Cardiac septum (tissue), 1 donor: ENCODE measurements at regions not wholly inside any gene's neighbourhood (a gene's known extent, or its start where the extent isn't known, plus 50 kb on each side); places are given as distances from the start of the nearest gene placed in this dataset.
A peak's percentile ranks its signal among the peaks of the same experiment; 100 is the strongest.

Experiments
- DNase-seq: peaks from one replicate; pipeline ENCODE4 v3.0.0-alpha.2; 2020; ENCODE audit warnings: low spot score
- intact Hi-C: fragments of 100-400 bp; cut with DNase I; formaldehyde crosslinking; loops from one replicate; pipeline ENCODE4 v1.14.0; 2022
- donor health status: DM: no; HTN: no; CAD: no.

DNA sequence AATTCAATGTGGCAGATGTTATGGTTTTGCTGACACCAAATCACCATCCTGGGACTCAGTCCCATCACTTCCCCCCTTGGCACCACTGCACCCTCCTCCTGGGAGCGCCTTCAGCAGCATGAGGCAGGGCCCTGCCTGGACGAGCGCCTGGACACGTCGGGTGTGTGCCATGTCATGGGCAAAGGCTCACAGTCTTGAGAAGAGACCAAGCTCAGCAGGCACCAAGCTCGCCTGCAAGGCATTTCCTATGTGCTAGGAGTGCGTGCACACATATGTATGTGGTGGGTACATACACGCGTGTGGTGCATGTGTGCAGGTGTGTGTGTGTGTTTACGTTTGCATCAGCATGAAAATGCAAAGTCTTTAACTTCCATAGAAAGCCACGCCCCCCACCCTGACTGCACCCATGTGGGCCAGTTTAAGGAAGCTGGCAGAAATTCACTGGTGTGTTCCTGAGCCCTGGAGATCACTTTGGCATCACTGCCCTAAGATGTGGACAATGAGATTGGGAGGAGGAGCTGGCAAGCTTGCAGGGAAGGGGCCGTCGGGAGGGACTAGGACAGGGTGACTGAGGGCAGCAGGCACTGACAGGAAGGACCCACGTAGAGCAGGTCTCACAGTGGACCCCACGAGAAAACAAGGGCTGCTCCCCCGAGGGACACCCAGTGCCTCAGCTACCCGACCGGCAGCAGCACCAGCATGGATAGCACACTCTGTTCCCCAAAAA is 169.9 kb upstream of the PPP2R2D start:
- intact Hi-C loops, result no loop called here
- peak; percentile 39 for DNase-seq

DNA sequence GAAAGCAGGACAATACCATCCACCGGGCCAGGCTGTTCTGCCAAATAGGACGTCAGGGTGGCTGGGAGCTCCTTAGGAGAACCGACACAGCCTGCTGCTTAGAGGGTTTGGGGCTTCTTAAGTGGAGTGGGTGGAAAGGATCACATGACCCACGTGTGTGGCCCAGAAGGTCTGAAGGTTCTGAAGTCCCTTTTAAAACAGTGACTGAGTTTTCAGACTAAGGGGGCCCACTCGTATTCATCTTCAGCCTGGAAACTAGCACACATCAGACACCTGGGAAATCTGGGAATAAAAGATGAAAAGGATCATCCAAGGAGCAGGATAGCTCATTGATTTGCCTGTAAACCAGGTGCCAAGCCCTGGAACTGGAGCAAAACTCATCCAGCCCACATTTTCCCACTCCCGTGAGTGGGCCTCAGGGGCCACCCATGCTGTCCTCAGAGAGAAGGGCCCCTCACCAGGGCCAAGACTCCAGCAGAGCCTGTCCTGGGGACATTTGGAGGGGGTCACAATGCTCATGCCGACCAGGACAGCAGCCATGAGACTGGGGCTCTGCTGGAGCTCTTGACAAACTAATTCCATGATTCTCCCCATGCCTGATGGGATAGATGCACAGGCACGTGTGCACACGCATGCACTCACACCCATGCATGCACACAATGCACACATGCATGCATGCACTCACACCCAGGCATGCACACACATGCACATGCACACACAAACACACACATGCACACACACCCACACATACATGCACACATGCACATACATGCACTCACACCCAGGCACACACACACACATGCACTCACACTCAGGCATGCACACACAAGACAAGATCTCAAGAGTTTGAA is 168.8 kb upstream of the PPP2R2D start:
- intact Hi-C loops, result no loop called here
- DNase-seq, result peak; percentile 44

DNA sequence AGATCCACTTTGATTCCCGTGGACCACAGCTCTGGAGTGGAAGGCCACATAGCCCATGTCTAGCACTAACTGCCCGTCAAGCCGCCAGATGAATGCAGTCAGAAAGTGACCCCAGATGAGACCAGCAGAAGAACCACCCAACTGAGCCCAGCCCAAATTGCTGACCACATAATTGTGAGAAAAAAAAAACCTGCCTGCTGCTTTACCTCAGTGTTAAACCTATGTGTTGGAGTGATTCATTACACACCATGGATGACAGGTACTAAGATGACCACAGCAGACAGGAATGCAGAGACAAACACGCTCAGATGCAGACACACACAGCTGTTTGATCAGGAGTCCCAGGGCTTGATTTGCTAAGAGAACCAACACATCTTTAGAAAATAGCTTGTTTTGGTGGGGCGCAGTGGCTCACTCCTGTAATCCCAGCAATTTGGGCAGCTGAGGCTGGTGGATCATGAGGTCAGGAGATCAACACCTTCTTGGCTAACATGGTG is 168.1 kb upstream of the PPP2R2D start:
- intact Hi-C loops, result no loop called here

DNA sequence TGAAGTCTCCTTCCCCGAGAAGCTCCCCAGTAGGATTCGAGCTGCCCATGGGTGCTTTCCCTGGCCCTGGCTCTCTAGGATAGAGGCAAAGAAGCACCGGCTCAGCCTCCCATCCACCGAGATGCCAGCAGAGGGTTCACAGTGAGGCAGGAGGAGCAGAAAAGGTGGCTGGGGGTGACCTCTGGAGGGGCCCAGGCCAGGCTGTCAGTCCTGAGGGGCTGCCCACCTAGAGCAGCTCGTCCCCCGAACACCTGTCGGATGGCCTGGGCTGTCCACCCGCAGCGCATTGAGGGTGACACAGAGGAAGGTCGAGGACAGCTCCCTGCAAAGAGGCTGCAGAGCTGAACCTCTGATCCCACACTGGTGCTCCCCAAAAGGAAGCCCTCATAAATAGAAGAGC is 167.2 kb upstream of the PPP2R2D start:
- DNase-seq, result peak; percentile 65
- intact Hi-C loops, result no loop called here

More for the DNA sequence above, 168.1 kb upstream of the PPP2R2D start:
- DNase-seq, result peak; percentile 53

DNA sequence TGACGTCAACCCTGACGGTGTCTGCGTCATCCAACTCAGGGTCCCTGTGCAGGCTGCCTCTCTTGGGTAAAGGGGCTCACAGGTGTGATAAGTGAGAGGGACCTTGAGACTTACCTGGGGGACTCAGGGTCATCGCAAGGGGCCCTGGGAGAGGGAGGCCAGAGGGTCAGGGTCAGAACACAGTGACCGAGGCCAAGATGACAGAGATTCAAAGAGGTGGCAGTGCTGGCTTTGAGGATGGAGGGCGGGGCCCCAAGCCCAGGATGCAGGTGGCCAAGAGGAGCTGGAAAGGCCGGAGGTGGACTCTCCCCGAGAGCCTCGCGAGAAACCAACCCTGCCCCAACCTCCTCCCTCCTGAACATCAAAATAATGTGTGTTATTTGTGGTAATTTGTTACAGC is 165.2 kb upstream of the PPP2R2D start:
- intact Hi-C loops, result no loop called here
- DNase-seq, result no peak

DNA sequence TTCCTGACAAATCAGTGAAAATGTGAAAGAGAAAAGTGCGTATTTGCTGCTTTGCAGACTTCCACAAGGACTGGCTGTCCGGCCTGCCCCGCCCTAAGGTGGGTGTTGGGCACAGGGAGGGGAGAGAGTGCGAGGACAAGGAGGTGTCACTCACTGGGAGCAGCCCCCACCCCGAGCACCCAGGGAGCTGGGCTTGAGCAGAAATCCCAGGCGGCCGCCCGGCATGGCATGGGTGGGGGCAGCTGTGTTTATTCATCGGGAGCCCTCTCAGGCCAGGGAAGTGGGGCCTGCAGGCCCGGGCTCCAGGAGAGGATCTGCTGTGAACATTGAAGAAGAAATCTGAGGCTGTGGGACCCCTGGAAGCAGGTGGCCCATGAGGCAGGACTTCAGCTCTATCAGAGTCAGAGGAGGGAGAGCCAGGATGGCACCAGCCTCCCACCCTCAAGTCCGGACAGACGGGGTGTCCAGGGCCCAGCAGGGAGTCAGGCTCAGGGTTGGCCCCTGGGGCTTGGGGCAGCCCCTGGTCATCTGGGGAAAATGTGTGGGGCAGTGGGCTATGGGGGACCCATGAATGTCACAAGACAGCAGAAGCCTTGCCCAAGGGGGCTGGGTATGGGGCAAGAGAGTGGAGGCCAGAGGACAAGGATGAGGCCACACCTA is 164.4 kb upstream of the PPP2R2D start:
- intact Hi-C loops, result no loop called here
- DNase-seq, result peak; percentile 62

DNA sequence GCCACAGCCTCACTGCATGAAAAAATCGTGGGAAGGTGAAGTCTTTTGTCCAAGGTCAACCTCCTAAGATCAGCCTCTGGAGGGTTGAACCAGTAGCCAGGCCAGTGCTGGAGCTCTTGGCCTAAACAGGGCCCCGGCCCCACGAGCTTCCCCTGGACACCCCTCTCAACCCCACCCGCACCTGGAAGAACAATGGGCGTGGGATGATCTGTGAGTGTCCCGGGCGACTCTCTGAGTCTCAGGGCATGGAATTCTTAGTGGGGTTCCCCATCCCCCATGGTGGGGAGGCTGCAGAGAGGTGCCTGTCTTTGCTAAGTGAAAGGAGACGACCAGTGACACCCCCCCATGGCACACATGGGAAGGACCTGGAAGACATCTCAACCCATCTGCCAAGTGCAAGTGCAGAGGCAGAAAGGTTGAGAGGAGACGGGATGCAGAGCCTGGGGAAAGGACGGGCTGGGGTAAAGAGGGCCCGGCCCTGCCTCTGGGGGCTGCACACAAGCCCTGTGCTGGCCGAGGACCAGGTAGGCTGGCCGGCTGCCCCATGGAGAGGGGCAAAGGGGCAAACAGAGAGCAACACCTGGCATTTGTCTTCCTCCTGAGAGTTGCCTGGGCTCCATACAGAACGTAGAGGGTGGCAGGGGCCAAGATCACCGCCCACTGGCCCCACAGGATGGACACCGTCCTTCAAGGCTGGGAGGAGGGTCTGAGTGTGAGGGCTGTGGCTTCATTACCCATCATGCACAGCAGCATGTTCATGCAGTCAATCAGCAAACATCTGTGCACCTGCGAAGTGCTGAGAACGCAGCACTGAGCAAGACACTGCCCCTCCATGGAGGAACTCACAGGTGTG is 163.0 kb upstream of the PPP2R2D start:
- intact Hi-C loops, result no loop called here
- DNase-seq, result peak; percentile 71

DNA sequence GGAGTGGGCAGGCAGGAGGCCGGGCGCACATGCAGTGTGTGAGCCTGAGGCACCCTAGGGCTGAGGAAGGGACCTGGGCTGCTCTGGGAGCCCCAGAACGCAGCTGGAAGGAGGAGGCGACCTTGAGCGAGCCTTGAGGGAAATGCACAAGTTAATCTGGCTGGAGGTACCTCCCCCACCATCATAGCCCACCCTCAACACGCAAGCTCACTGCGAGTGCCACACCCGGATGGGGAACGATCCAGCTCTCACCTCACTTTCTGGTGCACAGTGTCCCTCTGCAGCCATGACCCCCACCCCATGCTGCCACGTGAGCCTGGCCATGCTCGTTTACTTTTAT is 162.4 kb upstream of the PPP2R2D start:
- no peak for DNase-seq
- intact Hi-C loops, result no loop called here

DNA sequence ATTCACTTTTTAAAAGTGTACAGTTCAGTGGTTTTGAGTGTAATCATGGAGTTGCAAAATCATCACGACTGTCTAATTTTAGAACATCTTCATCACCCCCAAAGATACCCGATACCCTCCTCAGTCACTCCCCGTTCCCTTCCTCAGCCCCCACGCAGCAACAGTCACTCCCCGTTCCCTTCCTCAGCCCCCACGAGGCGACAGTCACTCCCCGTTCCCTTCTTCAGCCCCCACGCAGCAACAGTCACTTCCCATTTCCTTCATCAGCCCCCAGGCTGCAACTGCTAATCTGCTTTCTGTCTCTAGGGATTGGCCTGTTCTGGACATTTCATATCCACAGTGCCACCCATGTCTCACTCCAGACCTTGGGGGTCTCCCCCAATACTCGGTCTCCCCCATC is 161.6 kb upstream of the PPP2R2D start:
- intact Hi-C loops, result no loop called here
- peak; percentile 26 for DNase-seq

DNA sequence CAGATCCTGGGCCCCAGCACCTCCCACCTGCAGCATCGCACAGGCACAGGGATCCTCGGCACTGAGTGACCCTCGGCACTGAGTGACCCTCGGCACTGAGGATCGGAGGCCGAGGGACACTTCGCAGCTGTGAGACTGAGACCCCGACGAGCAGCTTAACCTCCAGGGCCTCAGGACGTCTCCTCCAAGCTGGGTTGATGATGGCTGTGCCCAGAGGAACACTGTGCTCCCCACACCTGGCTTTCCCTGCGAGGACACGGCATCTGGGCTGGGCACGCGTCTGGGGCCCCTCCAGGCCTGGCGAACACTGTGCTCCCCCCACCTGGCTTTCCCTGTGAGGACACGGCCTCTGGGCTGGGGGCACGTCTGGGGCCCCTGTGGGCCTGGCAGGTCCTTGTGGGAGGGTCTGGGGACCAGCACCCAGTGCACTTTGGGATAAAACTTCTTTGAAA is 158.3 kb upstream of the PPP2R2D start:
- intact Hi-C loops, result no loop called here
- peak; percentile 24 for DNase-seq

DNA sequence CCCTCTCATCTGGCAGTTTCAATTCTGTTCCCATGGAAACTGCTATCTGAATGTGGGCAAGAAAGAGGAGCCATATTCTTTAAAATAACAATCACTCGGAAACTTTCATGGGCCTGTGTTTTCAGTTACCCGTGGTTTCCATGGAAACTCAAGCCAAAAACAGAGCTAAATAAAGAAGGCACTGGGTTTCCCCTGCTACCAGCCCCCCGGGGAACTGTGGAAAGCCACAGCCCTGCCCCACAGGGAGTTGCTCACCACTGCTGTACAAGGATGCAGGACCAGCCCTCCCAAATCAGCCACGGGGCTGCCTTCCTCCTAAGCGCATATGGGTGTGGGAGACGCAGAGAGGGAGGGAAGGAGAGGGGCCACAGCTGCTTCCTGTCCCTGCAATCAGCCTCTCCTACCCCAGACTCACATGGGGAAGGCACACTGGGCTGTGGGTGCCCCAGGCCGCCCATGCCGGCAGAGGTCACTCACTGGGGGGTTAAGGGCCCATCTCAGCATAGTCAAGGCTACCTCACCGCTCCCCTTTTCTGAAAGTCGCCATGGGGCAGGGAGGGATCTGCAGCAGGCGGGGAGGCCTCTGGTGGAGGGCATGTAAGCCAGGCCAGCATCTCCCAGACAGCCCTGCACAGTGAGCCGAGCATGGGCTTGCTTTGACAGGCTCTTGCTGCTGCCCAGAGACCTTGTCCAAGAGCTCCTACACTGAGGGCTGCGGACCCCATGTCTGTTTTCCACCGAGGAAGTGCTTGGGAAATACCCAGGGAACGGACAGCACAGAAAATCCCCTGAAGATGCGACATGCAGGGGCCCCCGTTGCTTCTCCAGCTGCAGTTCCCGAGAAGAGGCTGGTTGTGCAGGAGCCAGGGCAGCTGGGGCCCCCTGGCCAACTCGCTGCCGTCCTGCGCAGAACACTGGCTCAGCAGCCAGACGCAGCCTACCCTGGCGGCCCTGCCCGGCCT is 157.3 kb upstream of the PPP2R2D start:
- DNase-seq, result peak; percentile 63
- intact Hi-C loops, result no loop called here

DNA sequence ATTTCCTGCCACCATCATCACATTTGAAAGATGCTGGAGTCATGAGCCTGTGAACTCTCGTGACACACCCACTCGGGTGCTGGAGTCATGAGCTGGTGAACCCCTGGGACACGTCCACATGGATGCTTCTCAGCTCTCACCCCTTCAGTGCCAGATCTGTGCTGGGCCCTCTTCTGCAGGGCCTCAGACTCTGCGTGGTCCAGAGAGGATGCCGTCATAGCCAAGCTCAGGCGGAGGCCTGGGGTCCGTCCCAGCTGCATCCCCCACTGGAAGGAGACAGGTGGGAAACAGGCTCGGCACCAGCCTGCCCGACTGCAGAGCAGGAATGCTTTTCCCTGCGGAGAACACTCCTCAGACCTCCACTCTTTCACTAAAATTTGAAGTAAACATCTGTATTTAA is 156.5 kb upstream of the PPP2R2D start:
- DNase-seq, result peak; percentile 69
- intact Hi-C loops, result no loop called here

DNA sequence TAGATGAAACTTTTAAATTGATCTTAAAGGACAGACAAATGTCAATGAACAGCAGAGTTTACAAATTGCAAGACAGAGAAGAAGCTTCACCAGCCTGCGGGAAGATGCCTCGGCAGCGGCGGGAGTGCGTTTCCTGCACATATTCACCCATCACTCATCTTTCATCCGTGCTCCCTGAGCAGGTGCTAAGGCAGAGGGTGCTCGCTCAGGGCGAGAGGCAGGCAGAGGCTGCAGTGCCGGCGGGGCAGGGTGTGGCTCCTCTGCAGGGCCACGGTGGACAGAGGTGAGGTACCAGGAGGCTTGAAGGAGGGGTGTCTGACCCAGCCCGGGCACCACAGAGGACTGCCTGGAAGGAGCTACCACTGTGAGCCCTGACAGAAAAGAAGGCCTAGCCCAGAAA is 155.2 kb upstream of the PPP2R2D start:
- DNase-seq, result no peak
- intact Hi-C loops, result no loop called here

DNA sequence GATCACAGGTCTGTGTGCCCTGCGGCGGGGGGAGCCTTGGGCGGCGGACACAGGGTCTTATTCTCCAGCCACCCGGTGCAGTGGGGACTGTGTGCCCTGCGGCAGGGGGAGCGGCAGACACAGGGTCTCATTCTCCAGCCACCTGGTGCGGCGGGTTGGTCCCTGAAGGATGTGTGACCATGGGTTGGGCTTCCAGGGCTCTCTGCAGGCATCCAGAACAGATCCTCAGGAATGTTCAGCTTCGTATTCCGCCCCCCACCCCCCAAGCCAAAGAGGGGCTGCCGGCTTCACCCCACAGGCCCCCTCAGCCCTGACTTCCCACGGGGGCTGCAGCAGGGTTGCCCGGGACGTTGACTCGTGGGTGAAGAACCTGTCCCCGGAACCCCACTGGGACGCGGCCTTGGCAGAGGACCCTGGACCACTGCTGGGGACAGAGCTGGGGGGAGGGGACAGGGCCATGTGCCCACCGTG is 154.5 kb upstream of the PPP2R2D start:
- intact Hi-C loops, result no loop called here
- no peak for DNase-seq

DNA sequence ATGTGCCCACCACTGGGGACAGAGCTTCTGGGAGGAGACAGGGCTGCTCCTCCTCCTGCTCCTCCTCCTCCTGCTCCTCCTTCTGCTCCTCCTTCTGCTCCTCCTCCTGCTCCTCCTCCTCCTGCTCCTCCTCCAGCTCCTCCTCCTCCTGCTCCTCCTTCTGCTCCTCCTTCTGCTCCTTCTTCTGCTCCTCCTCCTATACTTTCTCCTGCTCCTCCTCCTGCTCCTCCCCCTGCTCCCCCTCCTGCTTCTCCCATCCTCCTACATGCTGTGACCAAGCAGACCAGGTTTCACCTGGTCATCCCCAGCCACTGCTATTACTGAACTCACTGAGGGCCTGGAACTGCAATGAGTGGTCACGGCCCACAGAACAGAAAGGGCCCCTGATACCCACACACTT is 154.0 kb upstream of the PPP2R2D start:
- DNase-seq, result no peak
- intact Hi-C loops, result no loop called here

DNA sequence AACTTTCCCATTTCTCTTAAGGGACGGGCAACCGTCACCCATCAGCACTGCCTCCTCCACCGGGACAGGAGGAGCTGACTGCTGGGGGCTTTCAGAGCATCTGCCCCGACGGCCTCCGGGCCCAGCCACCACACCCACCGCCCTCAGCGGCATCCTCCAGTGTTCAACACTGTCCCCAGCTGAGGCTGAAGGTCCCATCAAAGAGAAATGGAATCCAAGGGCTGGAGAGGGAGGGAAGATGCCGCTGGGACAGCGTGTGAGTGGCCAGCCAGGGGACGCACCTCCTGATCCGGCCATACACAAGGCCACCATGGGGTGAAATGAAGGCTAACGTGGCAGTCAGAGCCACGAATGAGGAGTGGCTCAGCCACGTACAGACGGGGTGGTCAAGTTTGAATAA is 153.6 kb upstream of the PPP2R2D start:
- intact Hi-C loops, result no loop called here
- no peak for DNase-seq

DNA sequence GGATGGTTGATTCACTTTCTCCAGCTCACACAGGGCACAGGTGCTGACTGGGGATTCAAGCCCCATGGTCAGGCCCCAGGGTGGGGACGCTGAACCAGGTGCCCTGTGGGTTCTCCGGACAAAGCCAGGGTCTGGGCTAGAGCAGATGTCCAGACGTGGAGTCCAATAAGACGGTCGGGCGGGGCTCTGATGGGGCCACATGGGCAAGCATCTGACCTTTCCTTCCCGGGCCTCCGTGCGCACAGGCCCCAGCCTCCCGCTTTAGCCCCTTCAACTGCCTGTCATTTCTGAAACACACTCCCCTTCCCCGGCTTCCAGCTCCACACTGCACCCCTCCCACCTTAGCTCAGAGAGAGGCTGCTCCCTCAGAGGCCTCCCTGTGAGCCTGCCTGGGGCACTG is 153.0 kb upstream of the PPP2R2D start:
- no peak for DNase-seq
- intact Hi-C loops, result no loop called here

DNA sequence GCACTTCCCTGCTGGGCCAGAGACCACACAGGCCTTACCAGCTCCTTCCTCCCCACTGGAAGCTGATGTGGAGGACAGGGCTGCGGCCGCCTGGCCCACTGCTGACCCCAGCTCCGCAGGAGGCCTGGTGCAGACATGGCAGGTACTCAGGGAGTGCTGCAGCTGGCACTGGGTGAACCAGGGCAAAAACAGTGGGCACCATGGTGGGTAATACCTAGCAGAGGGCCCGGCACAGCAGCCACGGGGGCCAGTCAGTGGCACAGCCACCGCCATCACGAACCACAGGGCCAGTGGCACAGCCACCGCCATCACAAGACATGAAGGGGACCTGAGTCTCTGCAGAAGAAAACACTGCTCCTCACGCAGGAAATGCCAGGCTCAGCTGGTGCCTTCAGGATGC is 152.6 kb upstream of the PPP2R2D start:
- no peak for DNase-seq
- intact Hi-C loops, result no loop called here
